NOMO-1 (cell line): ENCODE measurements at regions not wholly inside any gene's neighbourhood (a gene's known extent, or its start where the extent isn't known, plus 50 kb on each side); places are given as distances from the start of the nearest gene placed in this dataset.
A peak's percentile ranks its signal among the peaks of the same experiment; 100 is the strongest.

Experiments
- DNase-seq, 2 experiments: peaks; one replicate each; lab custom pipeline; 2025; ENCODE audit not compliant: unreplicated experiment in 2 of 2; lab: John Stamatoyannopoulos, UW

- no peak for DNase-seq
Measured at GRCh38 chr13:97057176-97057575, 62.9 kb upstream of the OXGR1 start.

- DNase-seq = no peak
Measured at GRCh38 chr13:97058391-97058790, 64.1 kb upstream of the OXGR1 start.

GRCh38 chr13:97058926-97059325 lies 64.7 kb upstream of the OXGR1 start:
- DNase-seq = no peak

- DNase-seq = no peak
Measured at GRCh38 chr13:97067017-97067895, 73.0 kb upstream of the OXGR1 start.

GRCh38 chr13:97068151-97068550 lies 73.9 kb upstream of the OXGR1 start:
- no peak for DNase-seq

GRCh38 chr13:97069050-97069815 lies 75.0 kb upstream of the OXGR1 start:
- no peak for DNase-seq

GRCh38 chr13:97072297-97072696 lies 78.0 kb upstream of the OXGR1 start:
- no peak for DNase-seq

- DNase-seq = no peak
Measured at GRCh38 chr13:97074618-97075017, 80.3 kb upstream of the OXGR1 start.

GRCh38 chr13:97076898-97077297 lies 82.6 kb upstream of the OXGR1 start:
- peak; percentile 72 to 89 for DNase-seq

GRCh38 chr13:97077341-97077740 lies 83.1 kb upstream of the OXGR1 start:
- peak; percentile 35 to 59 for DNase-seq

- DNase-seq = no peak
Measured at GRCh38 chr13:97079726-97080125, 85.5 kb upstream of the OXGR1 start.

- DNase-seq = peak in 1 of 2 experiments; percentile 18
Measured at GRCh38 chr13:97082461-97083207, 88.4 kb upstream of the OXGR1 start.

GRCh38 chr13:97091196-97091595 lies 96.9 kb upstream of the OXGR1 start:
- DNase-seq = peak in 1 of 2 experiments; percentile 4

- peak; percentile 53 to 86 for DNase-seq
Measured at GRCh38 chr13:97100821-97101220, 106.5 kb upstream of the OXGR1 start.

- no peak for DNase-seq
Measured at GRCh38 chr13:97101912-97102708, 107.8 kb upstream of the OXGR1 start.

- no peak for DNase-seq
Measured at GRCh38 chr13:97106323-97106722, 112.0 kb upstream of the OXGR1 start.

GRCh38 chr13:97107815-97108529 lies 113.7 kb upstream of the OXGR1 start:
- no peak for DNase-seq

GRCh38 chr13:97108530-97108900 lies 113.6 kb upstream of the MBNL2 start:
- DNase-seq = no peak

GRCh38 chr13:97109256-97109655 lies 112.9 kb upstream of the MBNL2 start:
- no peak for DNase-seq
